NCI-H1092 treated with DMSO at 0.1 percent for 48 hours (cell line): ENCODE measurements at regions not wholly inside any gene's neighbourhood (a gene's known extent, or its start where the extent isn't known, plus 50 kb on each side); places are given as distances from the start of the nearest gene placed in this dataset.
A peak's percentile ranks its signal among the peaks of the same experiment; 100 is the strongest.

ENCODE experiments used
- DNase-seq: peaks from one replicate; lab custom pipeline; 2025; lab: John Stamatoyannopoulos, UW

DNA sequence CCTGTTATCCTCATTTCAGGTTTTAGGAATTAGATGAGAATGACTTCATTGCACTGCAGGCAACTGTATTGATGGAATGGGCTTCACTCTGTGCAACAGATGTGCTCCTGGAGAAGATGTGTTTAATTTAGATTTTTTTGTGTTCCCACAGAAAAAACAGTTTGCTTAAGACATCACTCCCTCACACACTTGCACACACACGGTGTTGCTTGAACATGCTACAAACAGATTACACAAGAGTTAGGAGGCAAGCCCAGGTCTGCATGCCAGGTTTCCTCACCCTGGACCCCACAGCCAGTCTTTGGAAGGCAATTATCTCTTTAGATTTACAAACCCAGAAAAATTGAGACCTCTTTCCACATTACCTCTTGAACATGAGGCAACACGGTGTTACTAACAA is 93.7 kb upstream of the KLHL29 start:
- no peak for DNase-seq

DNA sequence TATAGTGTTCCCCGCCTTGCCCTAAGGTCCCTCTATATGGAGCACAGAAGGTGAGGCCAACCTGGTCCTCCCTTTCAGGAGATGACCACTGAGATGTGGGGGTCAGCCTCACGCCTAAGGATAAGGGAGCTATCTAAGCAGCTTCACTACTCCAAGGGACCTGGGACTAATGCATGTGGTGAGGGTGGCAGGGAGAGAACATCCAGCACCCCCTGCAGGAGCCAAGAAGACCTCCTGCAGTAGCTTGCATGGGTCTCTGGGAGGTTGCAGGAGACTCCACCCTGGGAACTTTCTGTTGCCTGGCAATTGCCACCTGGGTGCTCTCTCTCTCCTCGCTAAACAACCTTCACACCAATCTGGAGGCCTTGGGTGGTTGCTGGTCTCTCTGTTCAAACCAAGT is 93.0 kb upstream of the KLHL29 start:
- no peak for DNase-seq

DNA sequence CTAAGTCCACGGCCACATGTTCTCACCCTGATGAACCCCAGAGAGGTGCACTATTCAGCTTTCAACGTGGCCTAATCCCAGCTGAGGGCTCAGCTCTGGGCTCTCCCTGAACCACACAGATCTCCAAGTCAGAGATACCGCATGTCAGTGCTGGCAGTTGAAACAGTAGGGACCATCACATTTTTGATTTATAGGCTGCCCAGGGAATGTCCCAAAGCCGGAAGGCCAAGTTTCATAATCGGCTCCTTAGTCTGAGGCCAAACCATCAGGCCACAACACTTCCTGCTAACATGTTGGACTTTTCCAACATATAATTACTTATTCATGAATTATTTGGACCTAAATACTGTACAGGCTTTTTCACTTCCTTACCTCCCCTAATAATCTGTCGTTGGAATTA is 91.9 kb upstream of the KLHL29 start:
- no peak for DNase-seq

GRCh38 chr2:23293731-23294130 is 91.2 kb upstream of the KLHL29 start:
- no peak for DNase-seq

DNA sequence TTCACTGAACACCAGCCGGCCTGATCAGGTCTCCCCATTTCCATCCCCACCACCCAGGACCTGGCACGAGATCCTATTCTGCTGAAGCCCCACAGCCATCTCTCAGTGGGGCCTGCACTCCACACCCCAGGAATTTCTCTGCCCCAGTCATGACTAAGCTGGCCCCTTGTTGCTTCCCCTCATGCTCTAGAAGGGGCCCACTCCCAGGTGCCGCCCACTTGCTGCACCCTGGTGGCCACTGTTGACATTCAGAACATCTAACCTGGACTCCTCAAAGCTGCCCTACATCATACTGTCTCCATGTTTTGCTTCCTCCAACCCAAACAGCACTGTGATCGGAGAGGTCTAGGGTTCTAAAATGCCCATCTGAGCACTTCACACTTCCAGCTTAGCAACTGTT is 90.7 kb upstream of the KLHL29 start:
- DNase-seq = no peak

DNA sequence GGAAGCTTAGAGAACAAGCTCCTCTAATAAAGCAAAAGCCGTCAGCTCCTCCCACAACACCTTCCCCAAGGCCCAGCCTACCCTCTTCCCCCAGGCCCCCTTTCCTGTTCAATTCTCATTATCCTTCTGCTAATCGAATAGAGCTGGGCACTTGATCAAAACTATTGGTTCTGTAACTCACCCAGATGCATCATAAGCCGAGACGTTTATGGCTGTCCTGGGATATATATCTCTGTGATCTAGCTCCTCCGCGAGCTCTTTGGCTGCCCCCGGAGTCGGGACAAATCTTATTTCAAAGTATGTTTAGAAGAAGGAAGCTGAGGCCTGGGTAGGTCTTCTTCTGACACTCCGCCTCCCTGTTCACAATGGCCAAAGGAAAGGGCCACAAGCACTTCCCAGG is 88.3 kb upstream of the KLHL29 start:
- no peak for DNase-seq

DNA sequence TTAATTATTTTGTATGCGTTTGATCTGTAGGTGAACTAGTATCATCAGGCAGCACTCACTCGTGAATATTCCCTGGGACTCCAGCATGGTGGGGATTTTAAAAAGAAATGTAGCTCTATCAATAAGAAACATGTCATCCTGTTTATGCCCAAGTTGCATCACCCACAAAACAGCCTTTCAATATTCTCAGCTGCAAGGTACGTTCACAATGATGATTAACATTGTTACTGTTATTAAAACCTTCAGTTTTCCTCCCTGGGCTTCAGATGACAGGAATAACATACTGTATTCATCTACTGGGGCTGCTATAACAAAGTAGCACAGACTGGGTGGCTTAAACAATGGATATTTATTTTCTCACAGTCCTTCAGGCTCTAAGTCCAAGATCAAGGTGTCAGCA is 87.9 kb upstream of the KLHL29 start:
- DNase-seq = no peak

DNA sequence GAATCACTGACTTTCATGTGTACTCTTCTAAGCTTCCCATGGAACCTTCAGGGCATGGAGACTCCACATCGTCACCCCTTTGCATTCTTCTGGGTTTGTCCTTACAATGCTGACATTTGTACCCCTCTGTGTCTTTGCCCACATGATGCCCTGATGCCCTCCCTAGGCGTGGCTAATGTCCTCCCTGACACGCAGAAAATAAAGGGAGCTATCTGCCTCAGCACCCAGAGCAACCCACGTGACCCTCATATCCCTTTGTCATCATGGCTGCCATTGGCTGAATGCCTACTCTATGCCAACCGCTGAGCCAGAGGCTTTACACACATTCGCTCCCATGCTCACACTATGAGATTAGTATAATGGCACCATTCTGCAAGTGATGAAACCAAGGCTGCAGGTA is 86.4 kb upstream of the KLHL29 start:
- no peak for DNase-seq

- no peak for DNase-seq
These were observed 85.3 kb upstream of the KLHL29 start for GRCh38 chr2:23299476-23300195.

DNA sequence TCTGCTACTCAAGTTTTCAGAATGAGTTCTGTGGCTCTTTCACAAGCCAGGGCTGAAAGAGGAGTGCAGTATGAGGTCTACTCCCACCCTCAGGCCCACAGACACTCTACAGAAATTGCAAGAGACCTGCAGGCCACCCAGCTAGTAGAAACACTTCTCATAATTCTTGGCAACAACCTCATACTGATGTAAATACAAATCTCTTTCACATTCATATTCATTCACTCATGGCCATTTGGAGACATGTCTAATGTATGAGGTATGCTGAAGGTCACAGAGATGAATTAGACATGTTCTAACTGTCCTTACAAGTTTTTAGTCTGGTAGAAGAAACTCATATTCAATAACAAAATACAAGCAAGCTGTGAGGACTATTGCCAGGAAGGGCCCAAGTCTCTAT is 83.8 kb upstream of the KLHL29 start:
- no peak for DNase-seq

DNA sequence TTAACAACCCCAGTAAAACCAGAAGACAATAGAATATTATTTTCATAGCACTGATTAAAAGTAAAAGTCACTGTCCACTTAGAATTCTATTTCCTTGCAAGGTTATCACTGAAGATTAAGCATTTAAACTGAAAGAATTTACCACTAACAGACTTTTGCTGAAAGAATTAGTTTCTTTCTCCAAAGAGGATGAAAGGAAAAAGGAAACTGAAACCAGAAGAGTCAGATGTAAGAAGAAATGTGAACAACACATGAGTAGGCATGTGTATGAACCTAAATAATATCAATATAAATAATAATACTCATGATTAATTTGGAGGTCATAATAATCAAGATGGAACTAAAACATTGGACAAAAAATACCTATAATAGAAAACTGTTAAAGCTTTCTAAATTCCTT is 82.4 kb upstream of the KLHL29 start:
- no peak for DNase-seq

- no peak for DNase-seq
These were observed 78.6 kb upstream of the KLHL29 start for GRCh38 chr2:23306401-23306800.

DNA sequence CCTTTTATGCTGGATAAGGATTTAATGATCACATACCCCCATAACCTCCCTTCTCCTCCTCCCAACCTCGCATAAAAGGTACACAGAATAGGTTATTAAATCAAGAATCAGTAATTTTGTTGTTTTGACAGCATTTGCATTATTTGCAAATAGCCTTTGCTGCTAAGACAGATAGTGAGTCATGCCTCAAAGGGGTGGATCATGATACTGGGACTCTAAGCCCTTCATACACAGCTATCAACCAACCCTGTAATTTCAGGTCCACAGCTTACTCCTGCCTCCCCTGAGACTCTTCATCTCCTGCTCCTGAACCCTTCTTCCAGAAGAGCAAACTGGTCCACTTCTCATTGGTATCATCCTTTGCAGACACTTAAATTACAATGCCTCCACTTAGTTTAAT is 73.8 kb upstream of the KLHL29 start:
- no peak for DNase-seq

- DNase-seq = peak; percentile 11
These were observed 71.9 kb upstream of the KLHL29 start for GRCh38 chr2:23312996-23313606.

DNA sequence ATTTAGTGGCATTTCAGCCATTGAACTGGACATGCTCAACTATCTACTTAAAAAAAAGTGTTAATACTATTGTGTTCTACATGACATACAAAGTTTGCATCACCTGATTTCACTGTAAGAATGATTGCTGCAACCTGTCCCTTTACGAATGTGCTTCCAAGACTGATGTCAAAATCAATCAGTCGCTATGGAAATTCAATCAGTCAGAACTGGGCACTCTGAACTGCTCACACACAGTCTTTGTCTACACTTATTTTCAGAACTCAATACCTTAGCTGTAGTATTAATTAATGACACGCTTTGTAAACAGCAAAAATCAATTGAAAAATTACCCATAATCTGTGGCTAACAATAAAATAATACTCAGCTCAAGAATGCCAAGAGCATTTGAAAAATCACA is 70.3 kb upstream of the KLHL29 start:
- DNase-seq = no peak

- DNase-seq = no peak
These were observed 64.9 kb upstream of the KLHL29 start for GRCh38 chr2:23320058-23320457.

DNA sequence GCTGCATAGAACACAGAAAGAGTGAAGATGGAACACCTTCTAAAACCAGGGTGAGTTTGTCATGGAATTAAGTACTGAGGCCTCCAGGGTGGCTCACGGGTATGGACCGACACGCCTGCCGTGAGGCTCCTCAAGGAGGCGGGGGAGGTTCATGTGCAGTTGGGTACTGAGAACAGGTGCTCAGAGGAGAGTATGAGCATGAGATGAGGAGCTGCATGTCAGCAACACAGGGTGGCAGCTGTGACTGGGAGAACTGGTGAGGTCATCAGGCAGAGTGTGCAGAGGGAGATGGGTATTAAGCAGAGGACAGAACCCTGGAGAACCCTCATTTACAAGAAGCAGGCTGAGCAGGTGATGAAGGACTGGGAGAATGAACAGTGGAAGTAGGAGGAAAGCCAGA is 63.2 kb upstream of the KLHL29 start:
- DNase-seq = no peak

DNA sequence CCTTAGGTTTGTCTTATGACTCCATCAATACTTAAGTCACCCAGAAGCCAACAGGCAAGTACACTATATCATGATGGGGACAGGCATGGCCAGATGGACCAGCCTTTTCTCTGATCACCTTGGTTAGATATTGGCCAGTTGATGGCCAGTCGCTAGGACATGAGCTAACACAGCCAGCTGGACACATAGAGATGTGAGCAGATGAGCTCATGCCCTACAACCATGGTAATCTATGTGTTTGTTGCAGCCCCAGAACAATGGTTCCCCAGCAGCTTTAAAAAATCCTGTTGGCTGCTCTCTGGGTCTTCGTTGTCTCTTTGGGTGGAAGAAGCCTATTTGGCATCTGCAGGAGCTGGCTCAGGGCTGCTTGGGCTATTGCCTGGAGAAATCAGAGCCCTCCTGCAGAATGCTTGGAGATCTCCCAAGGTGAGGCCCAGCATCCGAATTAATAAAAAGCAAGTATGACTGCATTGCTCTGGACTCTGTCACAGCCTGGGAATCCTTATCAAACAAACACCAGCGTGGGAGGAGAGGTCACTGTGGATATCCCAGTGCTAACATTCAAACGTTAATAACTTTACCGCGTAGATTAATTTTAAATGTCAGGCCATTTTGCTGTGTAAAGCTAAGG is 62.3 kb upstream of the KLHL29 start:
- no peak for DNase-seq

- DNase-seq = peak; percentile 56
These were observed 61.6 kb upstream of the KLHL29 start for GRCh38 chr2:23323198-23323916.

DNA sequence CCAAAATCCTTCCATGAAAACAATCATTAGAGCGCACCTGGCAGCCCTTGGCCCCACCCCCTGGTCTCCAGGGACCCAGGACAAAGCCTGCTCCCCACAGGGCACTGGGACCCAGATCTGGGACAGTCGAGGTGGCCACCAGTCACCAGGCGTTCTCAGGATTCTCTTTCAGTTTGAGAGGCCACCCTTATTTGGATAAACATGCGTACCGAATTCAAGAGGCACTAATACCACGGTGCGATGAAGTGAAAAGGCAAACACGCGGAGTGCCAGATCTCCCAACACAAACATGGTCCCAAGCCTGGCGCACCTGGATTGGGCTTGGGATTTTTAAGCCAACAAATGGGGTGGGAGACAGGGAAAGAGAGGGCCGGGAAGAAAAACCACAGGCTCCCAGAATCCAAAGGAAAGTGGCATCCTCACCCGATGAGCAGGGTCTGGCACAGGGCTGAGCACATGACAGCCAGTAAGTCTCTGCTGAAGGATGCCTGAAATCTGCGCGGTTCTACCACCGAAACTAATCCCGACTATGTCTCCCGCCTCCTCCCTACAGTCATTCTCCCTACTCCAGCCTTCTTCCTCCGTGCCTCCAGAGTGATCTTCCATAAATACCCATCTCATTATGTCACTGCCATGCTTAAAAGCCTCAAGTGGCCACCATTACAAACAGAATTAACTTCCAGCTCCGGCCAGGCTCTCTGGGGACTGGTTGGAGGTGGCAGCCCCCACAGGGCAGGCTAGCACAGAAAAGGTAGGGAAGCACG is 60.9 kb upstream of the KLHL29 start:
- peak; percentile 92 for DNase-seq

DNA sequence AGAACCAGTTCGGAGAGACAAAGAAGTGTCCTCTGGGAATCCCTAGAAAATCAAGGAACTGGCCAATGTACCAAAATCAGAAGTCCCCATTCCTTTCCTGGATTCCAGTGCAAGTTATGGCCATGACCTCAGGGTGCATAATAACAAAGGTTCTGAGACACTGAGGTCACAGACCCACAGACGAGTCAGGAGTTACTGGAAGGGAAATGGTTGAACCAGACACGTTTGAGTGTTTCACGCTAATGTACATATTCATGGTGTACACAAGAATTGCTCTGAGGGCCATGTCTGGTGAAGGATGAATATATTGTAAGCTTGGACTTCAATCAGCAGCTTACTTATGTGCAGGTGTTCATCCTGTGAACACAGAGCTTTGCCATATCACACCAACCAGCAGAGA is 58.6 kb upstream of the KLHL29 start:
- DNase-seq = no peak

GRCh38 chr2:23327416-23327815 is 57.6 kb upstream of the KLHL29 start:
- no peak for DNase-seq
